C4-2B (cell line): ENCODE measurements at regions not wholly inside any gene's neighbourhood (a gene's known extent, or its start where the extent isn't known, plus 50 kb on each side); places are given as distances from the start of the nearest gene placed in this dataset.

Experiments used
- CTCF ChIP-seq: fragments of 450-650 bp; conservative IDR thresholded peaks from 2 replicates; pipeline ENCODE4 v1.5.1; 2017; ENCODE audit warnings: mild to moderate bottlenecking
- ZFX ChIP-seq: fragments of 450-650 bp; IDR thresholded peaks from 2 replicates; pipeline ENCODE4 v1.6.1; 2017

GRCh38 chr10:33428682-33429081 lies 94.2 kb upstream of the NRP1 start:
- TF ChIP-seq CTCF (no peak), ZFX (no peak)
